SU-DHL-6 (cell line): ENCODE measurements at regions not wholly inside any gene's neighbourhood (a gene's known extent, or its start where the extent isn't known, plus 50 kb on each side); places are given as distances from the start of the nearest gene placed in this dataset.

ENCODE experiments used
- H2AFZ ChIP-seq: fragments of 200-600 bp; sonication (generic); 2 replicates; pipeline ENCODE4 v1.6.1; 2014; ENCODE audit warnings: low read depth, mild to moderate bottlenecking, moderate library complexity, mixed read lengths, antibody characterized with exemption, low read length; ENCODE audit not compliant: severe bottlenecking
- H3F3A ChIP-seq: fragments of 200-600 bp; shearing (Covaris generic); 2 replicates; pipeline ENCODE4 v1.6.0; 2016; ENCODE audit warnings: antibody characterized with exemption, mild to moderate bottlenecking; ENCODE audit not compliant: insufficient read depth
- H3K27ac ChIP-seq: fragments of 200-600 bp; sonication (generic); 2 replicates; pipeline ENCODE4 v1.5.1; 2016; ENCODE audit warnings: low read depth, mild to moderate bottlenecking, low read length, moderate library complexity, mixed read lengths
- H3K27me3 ChIP-seq: fragments of 200-600 bp; sonication (generic), shearing (Covaris generic); 2 replicates; pipeline ENCODE4 v1.6.0; 2014; ENCODE audit warnings: mild to moderate bottlenecking, low read length
- H3K36me3 ChIP-seq: fragments of 200-600 bp; sonication (generic); 2 replicates; pipeline ENCODE4 v1.6.1; 2014; ENCODE audit warnings: mild to moderate bottlenecking, low read length, mixed read lengths
- H3K4me2 ChIP-seq: fragments of 300-600, 200-600 bp; shearing (Covaris generic), sonication (generic); 2 replicates; pipeline ENCODE4 v1.6.0; 2014; ENCODE audit warnings: low read length, low read depth, mild to moderate bottlenecking; ENCODE audit not compliant: poor library complexity, severe bottlenecking
- H3K4me3 ChIP-seq: fragments of 200-600 bp; sonication (generic); 2 replicates; pipeline ENCODE4 v1.5.1; 2014; ENCODE audit warnings: antibody characterized with exemption, low read length, mild to moderate bottlenecking, mixed read lengths; ENCODE audit not compliant: insufficient read depth, poor library complexity, severe bottlenecking
- H3K79me2 ChIP-seq: fragments of 200-600 bp; sonication (generic); 2 replicates; pipeline ENCODE4 v1.6.1; 2014; ENCODE audit warnings: mild to moderate bottlenecking, low read length, moderate library complexity; ENCODE audit not compliant: insufficient read depth
- H3K9ac ChIP-seq: fragments of 200-600 bp; sonication (generic); 2 replicates; pipeline ENCODE4 v1.7.0; 2014; ENCODE audit warnings: mild to moderate bottlenecking, low read length
- H3K9me2 ChIP-seq: fragments of 200-600 bp; sonication (generic); replicated peaks from 2 replicates; pipeline ENCODE4 v1.6.1; 2014; ENCODE audit warnings: low read length; ENCODE audit not compliant: insufficient read depth
- H3K9me3 ChIP-seq: fragments of 200-600 bp; sonication (generic); 2 replicates; pipeline ENCODE4 v1.6.1; 2014; ENCODE audit warnings: low read length, mixed read lengths; ENCODE audit not compliant: insufficient read depth
- H4K20me1 ChIP-seq: fragments of 200-600 bp; sonication (generic); 2 replicates; pipeline ENCODE4 v1.6.1; 2014; ENCODE audit warnings: low read depth, mild to moderate bottlenecking, antibody characterized with exemption, low read length, moderate library complexity, mixed read lengths
- CTCF ChIP-seq: fragments of 200-600 bp; sonication (generic); IDR thresholded peaks from one replicate; pipeline ENCODE4 v1.5.1; 2017; ENCODE audit warnings: antibody characterized with exemption, mild to moderate bottlenecking, low read length, moderate library complexity; ENCODE audit not compliant: insufficient read depth, poor library complexity, severe bottlenecking
- EZH2phosphoT487 ChIP-seq: fragments of 200-600 bp; sonication (generic), shearing (Covaris generic); conservative IDR thresholded peaks from 2 replicates; pipeline ENCODE4 v1.6.1; 2018; ENCODE audit warnings: mild to moderate bottlenecking, antibody characterized with exemption, low read length, moderate library complexity, mixed read lengths

- Histone ChIP-seq H3K27me3 (no peaks in the 10 kb centered on the region), H3K4me2 (no peak overlapping the region), H3K9me3 (no peaks in the 10 kb centered on the region), H3K79me2 (no peaks in the 10 kb centered on the region), H3F3A (no peaks in the 10 kb centered on the region), H3K27ac (no peak overlapping the region), H4K20me1 (no peaks in the 10 kb centered on the region), H3K9me2 (no peaks in the 10 kb centered on the region), H3K9ac (no peak overlapping the region), H2AFZ (no peak overlapping the region), H3K4me3 (no peak overlapping the region), H3K36me3 (no peaks in the 10 kb centered on the region)
- TF ChIP-seq EZH2phosphoT487 (no peak), CTCF (no peak)
These were observed 80.2 kb upstream of the GPC1 start for GRCh38 chr2:240355001-240355891.

- H3K36me3 ChIP-seq = no peaks in the 10 kb centered on the region
- no peak overlapping the region for H3K4me3 ChIP-seq
- no peak for TF ChIP-seq CTCF
- no peak for TF ChIP-seq EZH2phosphoT487
- H3K9me2 ChIP-seq = no peaks in the 10 kb centered on the region
- H3F3A ChIP-seq = no peaks in the 10 kb centered on the region
- no peaks in the 10 kb centered on the region for H4K20me1 ChIP-seq
- H3K9ac ChIP-seq = no peak overlapping the region
- H3K27me3 ChIP-seq = no peaks in the 10 kb centered on the region
- H3K27ac ChIP-seq = no peak overlapping the region
- no peaks in the 10 kb centered on the region for H3K79me2 ChIP-seq
- H3K9me3 ChIP-seq = no peaks in the 10 kb centered on the region
- H2AFZ ChIP-seq = no peak overlapping the region
- no peak overlapping the region for H3K4me2 ChIP-seq
These were observed 79.5 kb upstream of the GPC1 start for GRCh38 chr2:240355962-240356361.

- TF ChIP-seq CTCF (no peak), EZH2phosphoT487 (no peak)
- Histone ChIP-seq H3K9me3 (no peaks in the 10 kb centered on the region), H3K9me2 (no peaks in the 10 kb centered on the region), H2AFZ (no peak overlapping the region), H4K20me1 (no peaks in the 10 kb centered on the region), H3F3A (no peaks in the 10 kb centered on the region), H3K79me2 (no peaks in the 10 kb centered on the region), H3K9ac (no peak overlapping the region), H3K4me2 (no peak overlapping the region), H3K36me3 (no peaks in the 10 kb centered on the region), H3K4me3 (no peak overlapping the region), H3K27ac (no peak overlapping the region), H3K27me3 (no peaks in the 10 kb centered on the region)
These were observed 78.5 kb upstream of the GPC1 start for GRCh38 chr2:240356700-240357640.
